OCI-LY1 (cell line): ENCODE measurements at regions not wholly inside any gene's neighbourhood (a gene's known extent, or its start where the extent isn't known, plus 50 kb on each side); places are given as distances from the start of the nearest gene placed in this dataset.

Source experiments
- CTCF ChIP-seq: fragments of 200-600 bp; sonication (generic), shearing (Covaris generic); IDR thresholded peaks from 2 replicates; pipeline ENCODE4 v1.5.1; 2017; ENCODE audit warnings: mild to moderate bottlenecking, antibody characterized with exemption, low read length, moderate library complexity, mixed read lengths
- EZH2 ChIP-seq: fragments of 200-600 bp; sonication (generic), shearing (Covaris generic); IDR thresholded peaks from 2 replicates; pipeline ENCODE4 v1.8.0; 2017; ENCODE audit warnings: borderline replicate concordance, mixed run types, mild to moderate bottlenecking, antibody characterized with exemption, low read length, moderate library complexity, mixed read lengths

GRCh38 chr13:88000239-88000638 lies 329.1 kb downstream of the SLITRK5 start:
- TF ChIP-seq CTCF (no peak), EZH2 (no peak)
